ENCODE measurements at regions not wholly inside any gene's neighbourhood (a gene's known extent, or its start where the extent isn't known, plus 50 kb on each side); places are given as distances from the start of the nearest gene placed in this dataset.

DNA sequence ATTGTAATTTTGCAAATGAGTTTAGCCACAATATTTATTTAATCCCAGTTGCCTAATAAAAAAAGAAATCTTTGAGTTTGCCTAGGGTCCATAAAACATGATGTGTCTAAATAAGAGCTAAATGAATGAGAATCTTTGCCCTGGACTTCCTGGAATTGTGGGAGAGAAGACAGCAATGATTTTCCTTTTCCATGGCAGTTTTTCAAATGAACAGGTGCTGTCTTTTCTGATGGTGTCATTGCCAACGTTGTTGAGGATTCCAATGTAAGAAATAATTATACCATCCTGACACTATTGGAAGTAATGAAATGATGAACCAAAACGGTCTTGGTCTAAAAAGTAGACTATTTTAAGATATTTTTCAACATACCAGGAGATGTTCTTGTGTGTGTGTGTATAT lies 984.7 kb upstream of the CELF2 start:
- H3K9me3 ChIP-seq (ENCODE audit: insufficient read depth, low read depth): no peaks in the 10 kb centered on the region
- H3K4me3 ChIP-seq: no peak overlapping the region
- no peak overlapping the region for H3K4me2 ChIP-seq
- no peaks in the 10 kb centered on the region for H3K36me3 ChIP-seq (ENCODE audit: low read depth)
- H3K9me2 ChIP-seq (ENCODE audit: insufficient read depth): no peaks in the 10 kb centered on the region
- ChIA-PET CTCF (no interaction called here), POLR2A (ENCODE audit: unreplicated experiment) (no interaction called here)
- no peak for DNase-seq
- H3K4me1 ChIP-seq (replicated peaks; ENCODE audit: insufficient read depth): no peaks in the 10 kb centered on the region
- no peak overlapping the region for H2AFZ ChIP-seq
- intact Hi-C loops (cut with micrococcal nuclease; ENCODE audit: unreplicated experiment): no loop called here
- no TSS peak for BruUV-seq (replicated peaks)
- no peaks in the 10 kb centered on the region for H3K27me3 ChIP-seq (ENCODE audit: insufficient read depth, low read depth)
- H3F3A ChIP-seq (ENCODE audit: insufficient read depth, low read depth): no peaks in the 10 kb centered on the region
- no peak overlapping the region for H3K27ac ChIP-seq
- no peaks in the 10 kb centered on the region for H3K79me2 ChIP-seq (ENCODE audit: low read depth)
- TF ChIP-seq EZH2 (IDR thresholded peaks at IDR 0.05; ENCODE audit: low read depth) (no peak), CTCF (conservative IDR thresholded peaks at IDR 0.05) (no peak)
- H4K20me1 ChIP-seq (ENCODE audit: insufficient read depth): no peaks in the 10 kb centered on the region

GRCh38 chr10:10038348-10038747 lies 979.3 kb upstream of the CELF2 start:
- Histone ChIP-seq H3K36me3 (ENCODE audit: low read depth) (no peaks in the 10 kb centered on the region), H2AFZ (no peak overlapping the region), H4K20me1 (ENCODE audit: insufficient read depth) (no peaks in the 10 kb centered on the region), H3K27ac (no peak overlapping the region), H3K27me3 (ENCODE audit: insufficient read depth, low read depth) (no peaks in the 10 kb centered on the region), H3K79me2 (ENCODE audit: low read depth) (no peaks in the 10 kb centered on the region), H3F3A (ENCODE audit: insufficient read depth, low read depth) (no peaks in the 10 kb centered on the region), H3K9me2 (ENCODE audit: insufficient read depth) (no peaks in the 10 kb centered on the region), H3K4me2 (no peak overlapping the region), H3K4me1 (replicated peaks; ENCODE audit: insufficient read depth) (no peaks in the 10 kb centered on the region), H3K9me3 (ENCODE audit: insufficient read depth, low read depth) (no peaks in the 10 kb centered on the region), H3K4me3 (no peak overlapping the region)
- ChIA-PET POLR2A (ENCODE audit: unreplicated experiment) (no interaction called here), CTCF (no interaction called here)
- TF ChIP-seq CTCF (conservative IDR thresholded peaks at IDR 0.05) (no peak), EZH2 (IDR thresholded peaks at IDR 0.05; ENCODE audit: low read depth) (no peak)
- no TSS peak for BruUV-seq (replicated peaks)
- intact Hi-C loops (cut with micrococcal nuclease; ENCODE audit: unreplicated experiment): no loop called here
- no peak for DNase-seq

GRCh38 chr10:10039595-10039994 lies 978.1 kb upstream of the CELF2 start:
- Histone ChIP-seq H3K4me1 (replicated peaks; ENCODE audit: insufficient read depth) (no peaks in the 10 kb centered on the region), H3K4me3 (no peak overlapping the region), H3F3A (ENCODE audit: insufficient read depth, low read depth) (no peaks in the 10 kb centered on the region), H3K27ac (no peak overlapping the region), H3K9me2 (ENCODE audit: insufficient read depth) (no peaks in the 10 kb centered on the region), H2AFZ (no peak overlapping the region), H3K4me2 (no peak overlapping the region), H3K27me3 (ENCODE audit: insufficient read depth, low read depth) (no peaks in the 10 kb centered on the region), H3K79me2 (ENCODE audit: low read depth) (no peaks in the 10 kb centered on the region), H3K36me3 (ENCODE audit: low read depth) (no peaks in the 10 kb centered on the region), H3K9me3 (ENCODE audit: insufficient read depth, low read depth) (no peaks in the 10 kb centered on the region), H4K20me1 (ENCODE audit: insufficient read depth) (no peaks in the 10 kb centered on the region)
- DNase-seq: no peak
- TF ChIP-seq CTCF (conservative IDR thresholded peaks at IDR 0.05) (no peak), EZH2 (IDR thresholded peaks at IDR 0.05; ENCODE audit: low read depth) (no peak)
- BruUV-seq (replicated peaks): no TSS peak
- intact Hi-C loops (cut with micrococcal nuclease; ENCODE audit: unreplicated experiment): no loop called here
- POLR2A ChIA-PET (ENCODE audit: unreplicated experiment): no interaction called here
- CTCF ChIA-PET: no interaction called here
